ENCODE measurements at regions not wholly inside any gene's neighbourhood (a gene's known extent, or its start where the extent isn't known, plus 50 kb on each side); places are given as distances from the start of the nearest gene placed in this dataset.

GRCh38 chr10:131404886-131405285 lies 93.4 kb upstream of the TCERG1L start:
- RAD21 ChIA-PET (ENCODE audit: unreplicated experiment): no interaction called here
- no peak for ATAC-seq
- POLR2A ChIA-PET: no interaction called here
- Histone ChIP-seq H3K4me2 (ENCODE audit: control insufficient read depth, insufficient read depth) (no peak overlapping the region), H3K27ac (ENCODE audit: control insufficient read depth, insufficient read depth) (no peak overlapping the region), H3K9ac (ENCODE audit: control insufficient read depth, insufficient read depth, low read length) (no peak overlapping the region), H3K4me3 (no peak overlapping the region), H3K27me3 (replicated peaks in 1 of 2; ENCODE audit: control insufficient read depth in 2 of 2, insufficient read depth in 2 of 2, low read length in 1 of 2) (no peaks in the 10 kb centered on the region), H3K4me1 (ENCODE audit: control insufficient read depth, insufficient read depth, low read length) (no peaks in the 10 kb centered on the region), H2AFZ (ENCODE audit: control insufficient read depth, low read depth, low read length) (no peak overlapping the region), H4K20me1 (ENCODE audit: control insufficient read depth, insufficient read depth) (no peaks in the 10 kb centered on the region), H3K79me2 (ENCODE audit: control insufficient read depth, insufficient read depth, low read length) (no peaks in the 10 kb centered on the region), H3K36me3 (ENCODE audit: control insufficient read depth in 2 of 2, insufficient read depth in 2 of 2, low read length in 1 of 2) (no peaks in the 10 kb centered on the region), H3K9me3 (replicated peaks; ENCODE audit: control insufficient read depth, insufficient read depth, low read length) (no peaks in the 10 kb centered on the region)
- no peak for FAIRE-seq
- in situ Hi-C loops (cut with MboI) (no loop called here), intact Hi-C loops (cut with micrococcal nuclease; ENCODE audit: unreplicated experiment) (no loop called here)
- TF ChIP-seq LARP7 (IDR thresholded peaks at IDR 0.05): no peak
- no peak for TF ChIP-seq CBX3 (IDR thresholded peaks at IDR 0.05; ENCODE audit: borderline replicate concordance, low read depth)
- no peak for TF ChIP-seq REST (IDR thresholded peaks at IDR 0.05; ENCODE audit: low read depth, low read length)
- no peak for TF ChIP-seq GABPA (IDR thresholded peaks at IDR 0.05; ENCODE audit: low read depth)
- TF ChIP-seq MLLT1 (IDR thresholded peaks at IDR 0.05): no peak
- no peak for TF ChIP-seq MXI1 (IDR thresholded peaks at IDR 0.05; ENCODE audit: low read depth, low read length)
- no peak for TF ChIP-seq EED (IDR thresholded peaks at IDR 0.05; ENCODE audit: low read depth)
- TF ChIP-seq POLR2A (IDR thresholded peaks at IDR 0.05; ENCODE audit: low read depth, low read length): no peak
- no peak for TF ChIP-seq GATAD2B (conservative IDR thresholded peaks at IDR 0.05; ENCODE audit: low read depth)
- CTCF ChIA-PET: no interaction called here
- DNase-seq (ENCODE audit: low read depth, low spot score): no peak
- WGBS (ENCODE audit: insufficient coverage, insufficient replicate concordance, low lambda C conversion rate, missing lambda C conversion rate): 9% methylated on average over 10 of the region's 10 CpGs
- no TSS peak for BruUV-seq (replicated peaks)
- SMC1A ChIA-PET (ENCODE audit: uncharacterized antibody, unreplicated experiment): no interaction called here
